ENCODE measurements at regions not wholly inside any gene's neighbourhood (a gene's known extent, or its start where the extent isn't known, plus 50 kb on each side); places are given as distances from the start of the nearest gene placed in this dataset.

- TF ChIP-seq CTCF (IDR thresholded peaks at IDR 0.05) (no peak), POLR2A (IDR thresholded peaks at IDR 0.05) (no peak)
These were observed 333.0 kb upstream of the SLC14A2 start for GRCh38 chr18:45282101-45282812.

Data from breast epithelium (tissue), 3 donors.